ENCODE measurements at regions not wholly inside any gene's neighbourhood (a gene's known extent, or its start where the extent isn't known, plus 50 kb on each side); places are given as distances from the start of the nearest gene placed in this dataset.
"Not testable (repeated sequence)": the region's sequence is repeated elsewhere in the genome, so short reads cannot be mapped to it uniquely, and the experiment has no call there.

- no peak overlapping the region for H3K27ac Mint-ChIP-seq
- no peak overlapping the region for H3K4me3 Mint-ChIP-seq
- ATAC-seq (replicated peaks in 1 of 2) (no peak), DNase-seq (no peak)
- H3K4me1 Mint-ChIP-seq (ENCODE audit: low read depth) = peaks cover 40% of the 10 kb centered on the region
- peaks cover 5 to 9% of the 10 kb centered on the region in 2 donors for H3K36me3 Mint-ChIP-seq (ENCODE audit: insufficient read depth in 2 of 2)
- peaks cover 1 to 5% of the 10 kb centered on the region in 2 donors for H3K9me3 Mint-ChIP-seq
- peaks cover 43% of the 10 kb centered on the region for H3K27me3 Mint-ChIP-seq (ENCODE audit: low read depth)
These were observed 118.5 kb downstream of the VSIG4 start for GRCh38 chrX:65921363-65921762.

GRCh38 chrX:65920620-65921019 lies 119.3 kb downstream of the VSIG4 start:
- no peak overlapping the region for H3K4me3 Mint-ChIP-seq
- peaks cover 32% of the 10 kb centered on the region for H3K4me1 Mint-ChIP-seq (ENCODE audit: low read depth)
- peaks cover 44% of the 10 kb centered on the region for H3K27me3 Mint-ChIP-seq (ENCODE audit: low read depth)
- H3K27ac Mint-ChIP-seq = no peak overlapping the region
- ATAC-seq (replicated peaks in 1 of 2) (no peak), DNase-seq (no peak)
- peaks cover 2 to 6% of the 10 kb centered on the region in 2 donors for H3K36me3 Mint-ChIP-seq (ENCODE audit: insufficient read depth in 2 of 2)
- peaks cover 1 to 2% of the 10 kb centered on the region in 2 donors for H3K9me3 Mint-ChIP-seq

- peaks cover 9% of the 10 kb centered on the region for H3K27me3 Mint-ChIP-seq (ENCODE audit: low read depth)
- H3K27ac Mint-ChIP-seq = no peak overlapping the region
- H3K4me1 Mint-ChIP-seq (ENCODE audit: low read depth) = no peaks in the 10 kb centered on the region
- ATAC-seq (replicated peaks in 1 of 2) (no peak), DNase-seq (no peak)
- H3K36me3 Mint-ChIP-seq (ENCODE audit: insufficient read depth in 2 of 2) = no peaks in the 10 kb centered on the region
- no peak overlapping the region for H3K4me3 Mint-ChIP-seq
- H3K9me3 Mint-ChIP-seq = peaks cover 0 to 3% of the 10 kb centered on the region in 2 donors
These were observed 129.0 kb downstream of the VSIG4 start for GRCh38 chrX:65910899-65911298.

GRCh38 chrX:65903750-65904149 lies 136.1 kb downstream of the VSIG4 start:
- no peak for DNase-seq
- Mint-ChIP-seq H3K4me3 (no peak overlapping the region), H3K27ac (no peak overlapping the region), H3K9me3 (peaks cover 3 to 5% of the 10 kb centered on the region in 2 donors), H3K27me3 (ENCODE audit: low read depth) (peaks cover 20% of the 10 kb centered on the region), H3K36me3 (ENCODE audit: insufficient read depth in 2 of 2) (peaks cover 0 to 3% of the 10 kb centered on the region in 2 donors), H3K4me1 (ENCODE audit: low read depth) (peaks cover 10% of the 10 kb centered on the region)
- no peak for ATAC-seq (replicated peaks in 1 of 2)

GRCh38 chrX:65902011-65902410 lies 137.9 kb downstream of the VSIG4 start:
- Mint-ChIP-seq H3K27me3 (ENCODE audit: low read depth) (peaks cover 24% of the 10 kb centered on the region), H3K36me3 (ENCODE audit: insufficient read depth in 2 of 2) (peaks cover 0 to 3% of the 10 kb centered on the region in 2 donors), H3K27ac (no peak overlapping the region), H3K4me1 (ENCODE audit: low read depth) (peaks cover 10% of the 10 kb centered on the region), H3K4me3 (no peak overlapping the region), H3K9me3 (peaks cover 4 to 5% of the 10 kb centered on the region in 2 donors)
- DNase-seq = no peak
- ATAC-seq (replicated peaks in 1 of 2) = no peak

- Mint-ChIP-seq H3K4me3 (no peak overlapping the region), H3K36me3 (ENCODE audit: insufficient read depth in 2 of 2) (peaks cover 0 to 3% of the 10 kb centered on the region in 2 donors), H3K4me1 (ENCODE audit: low read depth) (peaks cover 10% of the 10 kb centered on the region), H3K27me3 (ENCODE audit: low read depth) (peaks cover 24% of the 10 kb centered on the region), H3K27ac (no peak overlapping the region), H3K9me3 (peaks cover 4 to 5% of the 10 kb centered on the region in 2 donors)
- ATAC-seq (replicated peaks in 1 of 2) (peak in 1 of 2 donors; percentile 28), DNase-seq (no peak)
These were observed 138.7 kb downstream of the VSIG4 start for GRCh38 chrX:65900850-65901844.

GRCh38 chrX:65894133-65894532 lies 145.7 kb downstream of the VSIG4 start:
- Mint-ChIP-seq H3K27me3 (ENCODE audit: low read depth) (peaks cover 25% of the 10 kb centered on the region), H3K4me1 (ENCODE audit: low read depth) (peaks cover 25% of the 10 kb centered on the region), H3K27ac (no peak overlapping the region), H3K4me3 (peak overlapping the region in 1 of 2 donors; percentile 34), H3K9me3 (peaks cover 4 to 5% of the 10 kb centered on the region in 2 donors), H3K36me3 (ENCODE audit: insufficient read depth in 2 of 2) (peaks cover 6 to 8% of the 10 kb centered on the region in 2 donors)
- peak; percentile 3 to 11 for DNase-seq
- ATAC-seq (replicated peaks in 1 of 2) = peak in 1 of 2 donors; percentile 65

GRCh38 chrX:65891817-65892216 lies 148.1 kb downstream of the VSIG4 start:
- H3K27ac Mint-ChIP-seq; DNase-seq; H3K36me3 Mint-ChIP-seq (ENCODE audit: insufficient read depth in 2 of 2); H3K9me3 Mint-ChIP-seq; ATAC-seq (replicated peaks in 1 of 2): not testable (repeated sequence)
- Mint-ChIP-seq H3K27me3 (ENCODE audit: low read depth) (peaks cover 17% of the 10 kb centered on the region), H3K4me1 (ENCODE audit: low read depth) (peaks cover 25% of the 10 kb centered on the region), H3K4me3 (peak overlapping the region in 1 of 2 donors; percentile 40)

- not testable (repeated sequence) for H3K36me3 Mint-ChIP-seq (ENCODE audit: insufficient read depth in 2 of 2); ATAC-seq (replicated peaks in 1 of 2); H3K9me3 Mint-ChIP-seq
These were observed 151.7 kb downstream of the VSIG4 start for GRCh38 chrX:65888150-65888549.

GRCh38 chrX:65883556-65883955 lies 156.3 kb downstream of the VSIG4 start:
- ATAC-seq (replicated peaks in 1 of 2) (no peak), DNase-seq (no peak)
- H3K27me3 Mint-ChIP-seq (ENCODE audit: low read depth) = peaks cover 16% of the 10 kb centered on the region
- H3K9me3 Mint-ChIP-seq = no peaks in the 10 kb centered on the region
- peaks cover 20% of the 10 kb centered on the region for H3K4me1 Mint-ChIP-seq (ENCODE audit: low read depth)
- no peak overlapping the region for H3K4me3 Mint-ChIP-seq
- no peak overlapping the region for H3K27ac Mint-ChIP-seq
- H3K36me3 Mint-ChIP-seq (ENCODE audit: insufficient read depth in 2 of 2) = no peaks in the 10 kb centered on the region

More at GRCh38 chrX:65888150-65888549, 151.7 kb downstream of the VSIG4 start:
- not testable (repeated sequence) for H3K4me3 Mint-ChIP-seq, H3K27ac Mint-ChIP-seq, DNase-seq
- H3K4me1 Mint-ChIP-seq (ENCODE audit: low read depth) = peaks cover 17% of the 10 kb centered on the region
- H3K27me3 Mint-ChIP-seq (ENCODE audit: low read depth) = peaks cover 12% of the 10 kb centered on the region

- no peaks in the 10 kb centered on the region for H3K36me3 Mint-ChIP-seq (ENCODE audit: insufficient read depth in 2 of 2)
- H3K27me3 Mint-ChIP-seq (ENCODE audit: low read depth) = peaks cover 16% of the 10 kb centered on the region
- ATAC-seq (replicated peaks in 1 of 2) = no peak
- peaks cover 26% of the 10 kb centered on the region for H3K4me1 Mint-ChIP-seq (ENCODE audit: low read depth)
- no peaks in the 10 kb centered on the region for H3K9me3 Mint-ChIP-seq
- DNase-seq = no peak
- no peak overlapping the region for H3K4me3 Mint-ChIP-seq
- H3K27ac Mint-ChIP-seq = peak overlapping the region; percentile 44
These were observed 159.7 kb downstream of the VSIG4 start for GRCh38 chrX:65879977-65880799.

- H3K4me3 Mint-ChIP-seq = no peak overlapping the region
- no peaks in the 10 kb centered on the region for H3K36me3 Mint-ChIP-seq (ENCODE audit: insufficient read depth in 2 of 2)
- no peaks in the 10 kb centered on the region for H3K9me3 Mint-ChIP-seq
- DNase-seq (no peak), ATAC-seq (replicated peaks in 1 of 2) (no peak)
- H3K27me3 Mint-ChIP-seq (ENCODE audit: low read depth) = peaks cover 28% of the 10 kb centered on the region
- peaks cover 23% of the 10 kb centered on the region for H3K4me1 Mint-ChIP-seq (ENCODE audit: low read depth)
- peak overlapping the region; percentile 47 for H3K27ac Mint-ChIP-seq
These were observed 161.4 kb downstream of the VSIG4 start for GRCh38 chrX:65878456-65878855.

- Mint-ChIP-seq H3K4me3 (no peak overlapping the region), H3K36me3 (ENCODE audit: insufficient read depth in 2 of 2) (no peaks in the 10 kb centered on the region), H3K9me3 (no peaks in the 10 kb centered on the region), H3K27ac (peak overlapping the region; percentile 47), H3K4me1 (ENCODE audit: low read depth) (peaks cover 20% of the 10 kb centered on the region), H3K27me3 (ENCODE audit: low read depth) (peaks cover 28% of the 10 kb centered on the region)
- peak in 1 of 2 donors; percentile 42 for ATAC-seq (replicated peaks in 1 of 2)
- DNase-seq = no peak
These were observed 161.9 kb downstream of the VSIG4 start for GRCh38 chrX:65877953-65878352.
